Epidermal melanocyte (primary cell): ENCODE measurements at regions not wholly inside any gene's neighbourhood (a gene's known extent, or its start where the extent isn't known, plus 50 kb on each side); places are given as distances from the start of the nearest gene placed in this dataset.

Experiments
- DNase-seq: peaks from one replicate; pipeline ENCODE4 v3.0.0; 2011; ENCODE audit warnings: low spot score; ENCODE audit not compliant: insufficient read length

- no peak for DNase-seq
These were observed 172.9 kb upstream of the MGMT start for GRCh38 chr10:129293991-129294700.

GRCh38 chr10:129294944-129295343 is 172.1 kb upstream of the MGMT start:
- no peak for DNase-seq

DNA sequence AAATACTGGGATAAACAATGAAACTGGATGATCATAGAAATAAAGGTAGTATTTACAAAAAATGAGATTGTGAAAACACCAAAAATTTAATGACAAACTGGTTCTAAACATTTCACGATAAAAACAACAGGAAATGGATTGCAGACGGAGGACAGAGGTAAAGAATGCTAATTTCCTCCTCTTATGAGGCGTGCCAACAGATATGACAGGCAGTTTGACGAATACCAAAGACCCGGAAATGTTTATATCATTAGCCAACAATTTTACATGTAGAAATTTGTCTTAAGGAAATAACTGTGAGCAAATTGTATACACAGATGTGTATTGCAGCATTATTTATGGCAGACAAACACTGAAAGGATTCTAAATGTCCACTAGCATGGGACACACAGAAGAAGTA is 162.0 kb upstream of the MGMT start:
- no peak for DNase-seq

DNA sequence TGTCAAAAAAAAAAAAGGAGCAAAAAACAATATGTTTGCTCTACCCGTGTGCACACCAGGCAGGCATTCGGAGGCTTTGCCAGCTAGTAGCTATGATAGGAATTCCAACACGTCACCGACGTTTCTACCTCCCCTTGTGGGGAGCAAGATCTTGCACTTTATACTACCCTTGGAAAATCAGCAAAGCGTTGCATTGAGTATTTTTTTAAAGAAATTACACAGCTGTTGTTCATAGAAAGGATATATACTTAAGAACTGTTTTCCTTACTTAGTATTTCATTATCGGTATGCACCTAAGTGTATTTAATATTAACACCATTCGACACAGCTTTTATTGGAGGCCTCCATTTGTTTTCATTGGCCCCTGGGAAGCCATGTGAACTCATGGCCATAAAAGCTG is 159.9 kb upstream of the MGMT start:
- DNase-seq: no peak

DNA sequence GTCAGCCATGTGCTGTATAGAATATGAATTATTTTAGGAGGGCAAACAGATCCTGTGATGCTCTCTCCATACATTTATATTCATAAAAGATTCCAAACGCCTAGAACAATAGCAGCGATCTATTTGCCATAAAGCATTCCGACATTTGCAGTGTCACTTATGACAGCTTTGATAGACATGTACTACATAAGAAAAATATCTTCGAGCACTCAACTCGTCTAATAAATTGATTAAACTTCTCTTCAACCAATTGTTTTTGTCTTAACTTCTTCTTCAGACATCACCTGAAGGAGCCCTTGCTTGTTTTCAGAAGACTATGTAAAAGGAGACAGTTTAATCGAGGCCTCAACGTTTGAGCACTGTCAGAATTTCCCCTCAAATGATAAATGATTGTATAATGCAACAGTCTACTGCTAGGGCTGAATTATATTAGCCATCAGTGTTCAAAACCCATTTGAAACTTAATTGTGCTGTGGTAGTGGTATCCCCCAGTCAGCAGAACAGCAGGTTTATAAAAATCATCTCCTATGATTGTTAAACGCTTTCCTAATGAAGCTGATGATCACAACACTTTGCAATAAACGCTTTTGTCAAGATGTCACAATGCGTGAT is 158.0 kb upstream of the MGMT start:
- DNase-seq: no peak

- DNase-seq: no peak
These were observed 157.5 kb upstream of the MGMT start for GRCh38 chr10:129309565-129309964.

DNA sequence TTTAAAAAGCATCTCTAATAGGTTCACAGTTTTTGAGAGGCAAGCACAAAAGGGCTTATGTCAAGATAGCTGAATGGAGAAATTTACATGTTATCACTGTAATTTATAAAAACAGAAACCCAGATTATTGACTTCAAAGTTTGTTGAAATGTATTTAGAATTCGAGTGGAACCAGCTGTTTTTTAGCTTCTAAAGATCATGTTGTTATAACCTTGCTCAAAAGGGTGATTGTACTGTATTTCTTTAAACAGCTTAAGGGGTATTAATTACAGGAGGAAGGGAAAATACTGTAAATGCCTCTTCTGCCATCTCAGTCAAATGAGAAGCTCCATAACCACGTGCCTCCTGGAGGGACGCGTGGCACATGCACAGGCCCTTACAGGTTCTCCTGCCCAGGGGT is 156.2 kb upstream of the MGMT start:
- no peak for DNase-seq

DNA sequence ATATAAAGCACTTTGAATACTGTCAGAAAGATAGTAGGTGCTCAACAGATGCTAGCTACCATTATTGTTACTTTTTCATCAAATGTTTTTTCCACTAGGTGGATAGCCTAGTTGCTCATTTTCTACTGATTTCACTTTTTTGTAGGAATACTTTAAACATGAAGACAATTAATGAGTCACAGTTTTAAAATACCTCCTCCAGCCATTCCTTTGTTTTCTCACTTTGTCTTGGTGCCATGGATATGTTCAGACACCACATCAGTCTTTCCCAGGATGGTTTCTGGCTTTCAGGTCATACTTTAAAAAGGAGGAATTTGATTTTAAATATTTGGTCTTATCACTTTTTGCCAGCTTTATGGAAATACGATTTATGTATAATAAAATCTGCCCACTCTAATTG is 147.1 kb upstream of the MGMT start:
- DNase-seq: no peak

- no peak for DNase-seq
These were observed 146.7 kb upstream of the MGMT start for GRCh38 chr10:129320340-129320739.

- DNase-seq: no peak
These were observed 145.3 kb upstream of the MGMT start for GRCh38 chr10:129321727-129322126.

DNA sequence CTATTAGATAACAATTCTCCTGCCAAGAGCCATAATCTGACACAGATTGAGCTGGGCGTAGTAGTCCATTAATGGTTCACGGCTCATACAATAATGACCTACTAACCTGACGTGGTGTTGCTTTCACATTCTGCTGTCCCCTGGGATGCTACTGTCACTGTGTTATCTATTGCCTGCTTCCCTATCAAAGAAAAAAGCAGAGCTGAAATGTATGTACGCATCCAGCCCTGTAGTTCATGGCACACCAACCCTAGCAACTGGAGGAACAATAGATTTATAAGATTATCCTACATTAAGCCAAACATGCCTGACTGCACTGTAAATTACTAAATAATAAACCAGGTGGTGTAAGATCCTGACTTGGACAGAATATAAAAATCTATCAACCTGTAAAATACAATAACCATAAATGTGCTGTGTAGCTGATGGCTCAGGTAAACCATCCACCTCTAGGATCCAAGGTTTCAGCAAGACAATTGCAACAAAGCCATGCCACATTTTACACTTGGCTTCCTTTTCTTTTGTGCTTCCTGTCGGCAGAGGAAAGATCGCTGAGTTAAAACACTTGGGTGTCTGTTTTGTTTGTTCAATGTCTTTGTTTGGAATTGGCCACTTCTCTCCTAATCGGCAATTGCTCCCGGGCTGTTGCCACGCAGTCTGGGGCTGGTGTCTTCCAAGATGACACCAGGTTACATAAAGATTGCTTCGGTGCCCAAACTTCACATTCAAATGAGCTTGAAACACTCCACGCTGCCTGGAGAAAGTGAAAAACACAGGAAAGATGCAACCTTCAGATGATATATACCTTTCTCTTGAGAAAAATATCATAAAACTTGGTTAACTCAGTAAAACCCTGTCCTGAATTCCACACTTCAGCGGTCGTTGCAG is 143.9 kb upstream of the MGMT start:
- DNase-seq: no peak

- DNase-seq: no peak
These were observed 143.2 kb upstream of the MGMT start for GRCh38 chr10:129323879-129324278.

DNA sequence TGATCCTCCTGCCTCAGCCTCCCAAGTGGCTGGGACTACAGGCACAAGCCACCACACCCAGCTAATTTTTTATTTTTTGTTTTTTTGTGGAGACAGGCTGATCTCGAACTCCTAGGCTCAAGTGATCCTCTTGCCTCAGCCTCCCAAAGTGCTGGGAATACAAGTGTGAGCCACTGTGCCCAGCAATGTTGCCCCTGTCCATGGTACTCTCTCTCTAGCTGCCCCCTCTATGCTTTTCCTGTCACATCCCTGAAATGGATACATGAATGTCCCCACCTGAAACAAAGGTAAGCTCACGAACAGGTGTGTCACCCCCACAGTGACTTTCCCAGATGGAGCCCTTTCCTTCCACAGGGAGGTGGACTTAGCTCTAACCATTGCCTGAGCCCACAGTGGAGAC is 141.1 kb upstream of the MGMT start:
- no peak for DNase-seq

- DNase-seq: no peak
These were observed 138.5 kb upstream of the MGMT start for GRCh38 chr10:129328546-129328945.

GRCh38 chr10:129329385-129330055 is 137.5 kb upstream of the MGMT start:
- DNase-seq: no peak

GRCh38 chr10:129330211-129330610 is 136.8 kb upstream of the MGMT start:
- DNase-seq: no peak

GRCh38 chr10:129331207-129331838 is 135.7 kb upstream of the MGMT start:
- no peak for DNase-seq

DNA sequence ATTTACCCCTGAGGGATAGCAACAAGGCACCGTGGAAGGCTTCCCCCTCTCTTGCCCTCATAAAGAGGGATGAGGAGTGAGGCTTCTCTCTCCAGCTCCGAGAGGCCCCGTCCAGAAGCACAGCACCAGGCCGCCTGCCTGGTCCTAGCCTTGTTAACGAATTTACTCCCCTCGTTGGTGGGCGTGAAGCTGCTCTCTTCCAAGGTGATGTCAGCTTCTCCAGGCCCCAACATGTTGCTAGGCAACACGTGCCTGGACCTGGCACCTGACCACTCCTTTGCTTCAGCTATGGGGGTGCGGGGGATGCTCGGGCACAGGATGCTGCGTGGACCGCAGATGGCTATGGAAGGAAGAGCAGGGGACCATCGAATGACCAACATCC is 135.2 kb upstream of the MGMT start:
- DNase-seq: no peak

DNA sequence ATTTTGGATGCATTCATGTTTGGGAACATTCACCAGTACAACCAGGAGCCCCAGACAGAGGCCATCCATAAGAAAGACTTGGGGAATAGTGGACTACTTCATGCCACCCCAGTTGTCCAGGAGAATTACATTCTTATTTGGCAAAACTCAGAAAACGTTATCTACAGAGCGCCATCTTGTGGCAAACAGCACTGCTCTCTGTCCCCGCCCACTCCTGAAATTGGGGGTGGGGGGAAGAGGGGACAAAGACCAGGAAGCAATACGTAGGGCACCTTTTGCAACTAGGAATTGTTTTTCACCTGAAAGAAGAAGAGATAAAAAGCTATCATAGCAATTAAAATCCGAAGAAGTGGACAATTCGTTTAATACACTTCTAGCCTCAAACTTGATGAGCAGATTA is 134.6 kb upstream of the MGMT start:
- DNase-seq: no peak

DNA sequence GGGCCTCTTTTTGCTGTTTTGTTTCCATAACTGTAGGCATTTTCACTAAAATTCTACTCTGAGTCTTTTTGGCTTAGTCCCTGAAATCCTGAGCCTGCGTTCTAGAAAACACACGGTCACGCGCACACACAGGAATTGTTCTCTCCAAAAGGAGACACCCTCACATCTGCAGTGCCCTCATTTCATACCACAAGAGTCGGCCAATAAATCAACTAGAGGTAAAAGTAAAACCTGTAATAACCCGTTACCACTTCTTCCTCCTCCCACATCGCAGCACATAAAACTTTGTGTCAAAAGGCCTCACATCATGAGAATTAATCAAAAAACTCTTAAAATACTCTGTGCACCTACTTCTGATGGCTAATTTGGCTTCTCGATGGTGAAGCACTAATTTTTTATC is 133.3 kb upstream of the MGMT start:
- DNase-seq: no peak

- no peak for DNase-seq
These were observed 132.8 kb upstream of the MGMT start for GRCh38 chr10:129334266-129334665.
